ENCODE measurements at regions not wholly inside any gene's neighbourhood (a gene's known extent, or its start where the extent isn't known, plus 50 kb on each side); places are given as distances from the start of the nearest gene placed in this dataset.
A peak's percentile ranks its signal among the peaks of the same experiment; 100 is the strongest.

- no peak overlapping the region for H3K4me3 ChIP-seq (ENCODE audit: low read length)
- no peak for TF ChIP-seq CTCF (conservative IDR thresholded peaks at IDR 0.05; ENCODE audit: low read length)
- no peak for DNase-seq (ENCODE audit: low read depth)
Measured at GRCh38 chr2:239662413-239663120, 261.7 kb upstream of the HDAC4 start.

- no peak for TF ChIP-seq CTCF (conservative IDR thresholded peaks at IDR 0.05; ENCODE audit: low read length)
- no peak overlapping the region for H3K4me3 ChIP-seq (ENCODE audit: low read length)
- DNase-seq (ENCODE audit: low read depth): no peak
Measured at GRCh38 chr2:239661334-239662312, 260.8 kb upstream of the HDAC4 start.

- no peak overlapping the region for H3K4me3 ChIP-seq (ENCODE audit: low read length)
- DNase-seq (ENCODE audit: low read depth): peak; percentile 7
- no peak for TF ChIP-seq CTCF (conservative IDR thresholded peaks at IDR 0.05; ENCODE audit: low read length)
Measured at GRCh38 chr2:239660390-239661230, 259.8 kb upstream of the HDAC4 start.

- DNase-seq (ENCODE audit: low read depth): no peak
- no peak for TF ChIP-seq CTCF (conservative IDR thresholded peaks at IDR 0.05; ENCODE audit: low read length)
Measured at GRCh38 chr2:239657992-239658391, 257.2 kb upstream of the HDAC4 start.

GRCh38 chr2:239657236-239657635 is 256.4 kb upstream of the HDAC4 start:
- no peak for DNase-seq (ENCODE audit: low read depth)
- H3K4me3 ChIP-seq (ENCODE audit: low read length): no peak overlapping the region
- TF ChIP-seq CTCF (conservative IDR thresholded peaks at IDR 0.05; ENCODE audit: low read length): no peak

More at GRCh38 chr2:239657992-239658391, 257.2 kb upstream of the HDAC4 start:
- no peak overlapping the region for H3K4me3 ChIP-seq (ENCODE audit: low read length)

- no peak for DNase-seq (ENCODE audit: low read depth)
- no peak for TF ChIP-seq CTCF (conservative IDR thresholded peaks at IDR 0.05; ENCODE audit: low read length)
- H3K4me3 ChIP-seq (ENCODE audit: low read length): no peak overlapping the region
Measured at GRCh38 chr2:239654266-239654665, 253.4 kb upstream of the HDAC4 start.
